ENCODE measurements at regions not wholly inside any gene's neighbourhood (a gene's known extent, or its start where the extent isn't known, plus 50 kb on each side); places are given as distances from the start of the nearest gene placed in this dataset.

DNA sequence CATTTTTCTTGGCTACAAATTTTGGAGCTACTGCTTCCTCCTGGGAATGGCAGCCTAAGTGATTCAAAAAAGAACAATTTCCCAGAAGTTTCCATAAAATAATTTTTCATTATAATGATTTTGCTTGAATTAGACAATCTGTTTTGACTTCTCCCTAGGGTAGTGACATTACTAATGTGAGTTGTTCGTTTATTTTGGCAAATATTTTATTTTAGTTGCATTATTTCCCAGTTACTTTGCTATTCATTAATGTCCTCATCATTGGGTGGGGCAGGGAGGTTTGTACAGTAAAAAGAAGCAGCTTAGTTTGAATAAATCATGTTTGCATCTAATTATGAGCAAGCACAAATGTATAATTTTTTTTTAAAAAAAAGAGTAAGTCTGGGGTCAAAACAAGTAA, 686.6 kb downstream of the ROBO2 start:
- TF ChIP-seq, protein P1, sequence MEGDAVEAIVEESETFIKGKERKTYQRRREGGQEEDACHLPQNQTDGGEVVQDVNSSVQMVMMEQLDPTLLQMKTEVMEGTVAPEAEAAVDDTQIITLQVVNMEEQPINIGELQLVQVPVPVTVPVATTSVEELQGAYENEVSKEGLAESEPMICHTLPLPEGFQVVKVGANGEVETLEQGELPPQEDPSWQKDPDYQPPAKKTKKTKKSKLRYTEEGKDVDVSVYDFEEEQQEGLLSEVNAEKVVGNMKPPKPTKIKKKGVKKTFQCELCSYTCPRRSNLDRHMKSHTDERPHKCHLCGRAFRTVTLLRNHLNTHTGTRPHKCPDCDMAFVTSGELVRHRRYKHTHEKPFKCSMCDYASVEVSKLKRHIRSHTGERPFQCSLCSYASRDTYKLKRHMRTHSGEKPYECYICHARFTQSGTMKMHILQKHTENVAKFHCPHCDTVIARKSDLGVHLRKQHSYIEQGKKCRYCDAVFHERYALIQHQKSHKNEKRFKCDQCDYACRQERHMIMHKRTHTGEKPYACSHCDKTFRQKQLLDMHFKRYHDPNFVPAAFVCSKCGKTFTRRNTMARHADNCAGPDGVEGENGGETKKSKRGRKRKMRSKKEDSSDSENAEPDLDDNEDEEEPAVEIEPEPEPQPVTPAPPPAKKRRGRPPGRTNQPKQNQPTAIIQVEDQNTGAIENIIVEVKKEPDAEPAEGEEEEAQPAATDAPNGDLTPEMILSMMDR (IDR thresholded peaks at IDR 0.05), result no peak
- TF ChIP-seq POLR2A (IDR thresholded peaks at IDR 0.05) (no peak), POLR2AphosphoS5 (IDR thresholded peaks at IDR 0.05) (no peak), EP300 (IDR thresholded peaks at IDR 0.05) (no peak)

Data from upper lobe of left lung (tissue), 4 donors.